Right hindlimb (tissue), 1 donor: ENCODE measurements at regions not wholly inside any gene's neighbourhood (a gene's known extent, or its start where the extent isn't known, plus 50 kb on each side); places are given as distances from the start of the nearest gene placed in this dataset.
"Not testable (repeated sequence)": the region's sequence is repeated elsewhere in the genome, so short reads cannot be mapped to it uniquely, and the experiment has no call there.

Source experiments
- DNase-seq: peaks from one replicate; pipeline ENCODE4 v3.0.0-alpha.2; 2018

DNA sequence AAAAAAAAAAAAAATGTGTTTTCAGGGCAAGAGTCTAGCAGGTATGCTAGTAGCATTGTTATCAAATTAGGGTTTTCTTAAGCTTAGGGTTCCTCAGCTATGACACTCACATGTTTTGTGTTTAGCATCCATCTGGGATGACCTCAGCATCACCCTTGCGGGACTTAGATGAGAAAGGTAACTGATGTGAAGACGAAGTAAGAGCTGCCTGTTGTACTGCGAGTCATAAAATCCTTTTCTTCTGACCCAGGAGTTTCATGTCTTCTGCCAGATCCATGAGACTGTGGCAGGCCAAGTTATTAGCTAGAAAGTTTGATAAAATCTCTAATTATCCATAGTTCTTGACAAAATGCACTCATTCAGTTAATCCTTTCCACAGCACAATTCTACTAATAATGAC is 1251.1 kb downstream of the AMY1C start:
- no peak for DNase-seq

DNA sequence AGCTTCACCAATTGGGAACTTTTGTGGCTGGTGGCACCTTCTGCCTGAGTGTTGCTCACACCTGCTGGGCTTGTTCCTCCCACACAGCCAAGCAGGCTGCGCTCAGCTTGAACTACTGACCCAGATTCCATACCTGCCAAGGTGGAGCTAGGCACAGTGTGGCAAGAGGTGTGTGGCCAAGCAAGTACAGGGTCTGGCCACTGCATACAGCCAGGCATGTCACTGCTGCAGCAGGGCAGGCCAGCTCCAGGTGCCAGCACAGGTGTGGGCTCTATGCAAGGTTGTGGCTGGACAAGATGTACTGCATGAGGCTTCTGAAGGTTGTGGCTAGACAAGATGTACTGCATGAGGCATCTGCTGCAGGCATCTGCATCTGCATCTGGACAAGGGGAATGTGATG is 1254.8 kb downstream of the AMY1C start:
- no peak for DNase-seq

DNA sequence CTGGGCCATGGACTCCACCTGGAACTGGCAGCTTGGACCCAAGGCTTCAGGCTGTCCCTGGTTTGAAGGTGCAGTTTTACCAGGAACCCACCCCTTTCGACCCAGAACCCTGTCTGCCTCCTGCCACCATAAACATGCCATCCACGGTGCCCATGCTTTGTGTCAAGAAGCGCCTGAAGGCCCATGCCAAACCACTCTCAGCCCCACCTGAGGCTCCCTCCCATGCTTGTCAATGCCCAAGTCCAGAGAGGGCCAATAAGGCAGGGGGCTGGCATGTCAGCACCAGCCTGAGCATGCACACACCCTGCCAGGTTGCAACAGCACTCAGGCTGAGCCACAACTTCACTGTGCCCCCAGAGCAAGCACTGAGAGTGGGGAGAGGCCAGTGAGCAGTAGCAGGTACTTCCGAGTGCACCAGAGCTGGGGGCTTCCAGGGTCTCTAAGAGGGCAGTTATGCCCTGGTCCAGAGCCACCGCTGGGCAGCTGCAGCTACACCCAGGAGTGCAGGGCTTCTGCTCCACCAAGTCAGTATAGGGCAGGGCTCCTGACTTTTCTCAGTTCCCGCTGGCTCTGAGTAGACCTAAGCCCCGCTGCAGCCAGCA is 1256.0 kb downstream of the AMY1C start:
- no peak for DNase-seq

DNA sequence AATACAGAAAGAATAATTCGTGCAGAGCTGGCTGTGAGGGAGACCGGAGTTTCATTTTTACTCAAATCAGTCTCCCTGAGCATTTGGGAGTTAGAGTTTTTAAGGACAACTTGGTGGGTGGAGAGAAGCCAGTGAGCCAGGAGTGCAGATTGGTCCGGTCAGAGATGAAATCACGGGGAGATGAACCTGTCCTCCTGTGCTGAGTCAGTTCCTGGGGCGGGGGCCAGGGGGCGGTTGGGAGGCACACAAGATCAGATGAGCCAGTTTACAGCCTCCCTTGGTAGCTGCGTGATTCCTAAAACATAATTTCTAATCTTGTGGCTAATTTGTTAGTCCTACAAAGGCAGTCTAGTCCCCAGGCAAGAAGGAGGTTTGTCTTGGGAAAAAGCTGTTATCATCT is 1267.9 kb downstream of the AMY1C start:
- no peak for DNase-seq

DNA sequence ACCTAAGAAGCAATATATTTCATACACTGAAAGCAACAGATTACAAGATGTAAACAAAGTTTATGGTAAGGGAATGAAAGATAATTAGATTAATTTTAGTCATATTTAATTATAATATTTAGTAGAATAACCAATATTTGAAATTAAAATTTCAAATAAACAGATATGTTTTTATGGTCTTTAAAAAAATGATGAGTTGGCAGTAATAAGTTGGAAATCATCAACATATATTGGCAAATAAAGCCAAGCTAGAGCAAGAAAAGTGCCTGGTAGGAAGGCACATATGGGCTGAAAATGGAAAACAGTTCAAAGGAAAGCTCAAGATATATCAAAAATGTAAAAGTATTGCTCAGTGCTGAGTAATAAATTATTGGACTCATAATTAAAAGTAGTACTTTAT is 1274.0 kb downstream of the AMY1C start:
- no peak for DNase-seq

DNA sequence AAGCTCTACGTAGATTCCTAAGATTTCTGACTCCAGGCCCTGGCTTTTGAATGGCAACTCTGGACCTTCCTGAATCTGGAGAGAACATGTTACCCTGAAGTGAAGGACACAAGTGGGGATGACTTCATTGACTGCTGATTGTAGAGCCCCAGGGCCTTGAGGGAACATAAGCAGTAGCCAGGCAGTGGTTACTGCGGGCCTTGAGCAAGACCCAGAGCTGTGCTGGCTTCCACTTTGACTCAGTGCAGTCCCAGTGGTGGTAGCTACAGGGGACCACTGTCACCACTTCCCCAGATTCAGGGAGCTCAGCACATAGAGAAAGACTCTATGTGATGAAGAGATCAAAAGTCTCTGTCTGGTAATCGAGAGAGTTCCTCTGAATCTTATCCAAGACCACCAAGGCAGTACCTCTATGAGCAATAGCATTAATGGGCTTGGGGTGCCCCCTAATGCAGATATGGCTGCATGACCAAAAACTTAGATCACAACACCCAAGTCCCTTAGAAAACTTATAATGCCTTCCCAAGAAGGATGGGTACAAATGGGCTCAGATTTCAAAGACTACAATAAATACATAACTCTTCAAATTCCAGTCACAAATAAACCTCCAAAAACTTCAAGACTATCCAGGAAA is 1278.3 kb downstream of the AMY1C start:
- no peak for DNase-seq

DNA sequence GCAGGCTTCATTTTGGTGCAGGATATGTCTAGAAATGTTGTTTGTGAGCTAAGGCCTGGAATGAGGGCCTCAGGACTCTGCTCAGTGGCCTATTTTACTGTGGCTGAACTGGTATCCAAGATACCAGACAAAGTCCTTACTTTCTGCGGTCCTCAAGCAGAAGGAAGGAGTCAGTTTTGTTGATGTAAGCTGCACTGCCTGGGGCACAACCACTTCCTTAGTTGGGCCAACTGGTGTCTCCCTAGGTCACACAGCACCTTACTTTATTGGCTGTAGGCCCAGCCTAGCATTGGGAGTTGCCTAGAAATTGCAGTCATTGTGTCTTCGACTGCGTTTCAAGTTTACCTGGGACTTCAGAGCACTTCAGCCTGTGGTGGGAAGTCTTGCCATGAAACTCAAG is 1322.7 kb downstream of the AMY1C start:
- no peak for DNase-seq

DNA sequence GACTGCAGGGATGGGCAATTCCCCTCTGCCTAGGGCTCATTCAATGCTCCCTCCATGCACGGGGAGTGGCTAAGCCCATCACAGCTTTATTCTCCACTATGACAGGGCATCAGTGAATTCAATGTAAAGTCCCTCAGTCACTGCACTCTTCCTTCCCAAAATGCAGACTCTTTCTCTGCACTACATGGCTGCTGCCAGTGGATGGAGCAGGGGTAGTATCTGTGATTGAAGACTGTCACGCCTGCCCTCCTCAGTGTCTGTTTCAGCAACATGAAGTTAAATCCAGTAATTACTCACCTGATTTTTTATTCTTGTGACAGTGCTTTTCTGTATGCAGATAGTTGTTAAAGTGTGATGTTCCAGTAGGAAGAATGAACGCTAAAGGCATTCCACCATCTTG is 1323.2 kb downstream of the AMY1C start:
- DNase-seq: no peak

DNA sequence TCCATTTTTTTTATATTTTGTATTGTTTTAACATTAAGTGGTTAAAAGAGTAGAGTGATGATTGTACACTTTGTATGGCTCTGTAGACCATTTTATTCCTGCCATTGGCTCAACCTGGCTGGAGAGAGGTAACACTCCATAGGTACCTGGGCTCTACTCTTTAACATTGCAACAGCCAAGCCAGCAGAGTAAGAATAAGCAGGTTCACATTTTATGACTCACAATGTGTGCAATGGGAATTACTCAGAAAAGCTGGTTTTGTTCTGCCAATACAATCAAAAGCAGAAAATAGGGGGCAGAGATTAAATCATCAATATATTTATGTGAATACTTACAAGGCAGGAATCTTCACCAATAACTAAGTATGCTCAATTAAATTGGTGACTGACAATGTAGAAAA is 1324.0 kb downstream of the AMY1C start:
- no peak for DNase-seq

DNA sequence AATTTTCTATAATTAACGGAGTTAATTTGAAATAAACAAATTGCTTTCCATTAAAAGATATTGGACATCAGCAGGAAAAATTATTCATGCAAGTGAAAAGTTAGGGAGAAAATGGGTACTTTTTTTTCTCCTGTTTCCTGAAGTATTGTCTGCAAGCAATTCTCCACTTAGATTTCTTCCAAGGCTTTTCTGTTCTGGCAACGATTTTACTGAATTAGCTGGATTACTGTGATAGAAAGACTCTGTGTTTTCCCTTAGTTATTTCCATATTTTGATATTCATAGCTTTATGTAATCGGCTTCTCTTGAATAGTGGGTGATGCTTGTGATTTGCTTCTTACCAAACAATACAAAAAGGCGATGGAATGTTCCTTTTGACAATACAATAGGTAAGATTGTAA is 1333.9 kb downstream of the AMY1C start:
- no peak for DNase-seq

DNA sequence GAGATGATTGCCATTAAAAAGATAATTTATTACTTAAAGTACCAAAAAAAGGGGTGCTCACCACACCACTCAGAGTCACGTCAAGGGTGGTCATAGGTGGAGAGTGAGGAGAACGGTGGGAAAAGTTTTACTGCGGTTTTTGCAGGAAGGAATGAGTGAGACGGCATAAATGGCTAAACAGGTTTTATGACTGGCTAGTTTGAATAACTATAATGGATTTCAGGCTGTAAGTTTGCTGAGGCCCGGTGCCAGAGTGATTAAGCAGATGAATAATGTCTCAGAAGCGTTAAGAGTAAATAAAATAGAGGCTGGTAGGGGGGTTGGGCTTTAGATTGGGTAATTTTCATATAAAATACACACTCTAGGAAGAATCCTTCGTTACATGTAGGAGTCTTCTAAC is 1337.8 kb downstream of the AMY1C start:
- DNase-seq: no peak

DNA sequence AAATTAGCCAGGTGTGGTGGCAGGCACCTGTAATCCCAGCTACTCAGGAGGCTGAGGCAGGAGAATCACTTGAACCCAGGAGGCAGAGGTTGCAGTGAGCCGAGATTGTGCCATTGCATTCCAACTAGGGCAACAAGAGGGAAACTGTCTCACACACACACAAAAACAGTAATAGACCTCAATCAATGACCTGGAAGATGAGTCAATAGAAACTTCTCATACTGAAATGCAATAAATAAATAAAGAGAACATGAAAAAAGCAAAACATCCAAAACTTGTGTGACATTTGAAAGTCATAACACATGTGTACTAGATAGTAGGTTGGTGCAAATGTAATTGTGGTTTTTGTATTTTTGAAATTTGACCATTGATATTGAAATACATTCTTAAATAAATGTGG is 1338.5 kb downstream of the AMY1C start:
- no peak for DNase-seq

DNA sequence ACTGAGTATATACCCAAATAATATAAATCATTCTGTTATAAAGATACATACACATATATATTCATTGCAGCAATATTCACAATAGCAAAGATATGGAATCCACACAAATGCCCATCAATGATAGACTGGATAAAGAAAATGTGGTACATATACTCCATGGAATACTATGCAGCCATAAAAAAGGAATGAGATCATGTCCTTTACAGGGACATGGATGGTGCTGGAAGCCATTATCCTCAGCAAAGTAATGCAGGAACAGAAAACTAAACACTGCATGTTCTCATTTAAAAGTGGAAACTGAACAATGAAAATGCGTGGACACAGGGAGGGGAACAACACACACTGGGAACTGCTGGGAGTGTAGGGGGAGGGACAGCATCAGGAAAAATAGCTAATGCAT is 1344.2 kb downstream of the AMY1C start:
- not testable (repeated sequence) for DNase-seq

DNA sequence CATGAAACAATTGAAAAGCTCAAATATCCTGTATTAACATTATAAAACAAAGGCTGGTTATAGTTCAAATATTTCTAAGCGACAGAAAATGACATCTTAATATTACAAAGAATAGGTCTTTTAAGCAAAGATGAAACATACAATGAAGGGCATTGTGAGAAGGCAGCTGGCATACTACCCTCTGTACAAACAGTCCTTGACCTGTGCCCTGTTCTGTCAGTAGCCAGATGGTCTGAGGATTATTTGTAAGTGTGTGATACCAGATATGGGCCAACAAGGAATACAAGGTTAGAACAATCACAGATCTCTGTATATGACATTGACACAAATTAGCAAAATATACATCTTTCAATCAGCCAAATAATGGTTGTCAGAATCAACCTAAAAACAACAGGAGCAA is 1350.4 kb downstream of the AMY1C start:
- no peak for DNase-seq

DNA sequence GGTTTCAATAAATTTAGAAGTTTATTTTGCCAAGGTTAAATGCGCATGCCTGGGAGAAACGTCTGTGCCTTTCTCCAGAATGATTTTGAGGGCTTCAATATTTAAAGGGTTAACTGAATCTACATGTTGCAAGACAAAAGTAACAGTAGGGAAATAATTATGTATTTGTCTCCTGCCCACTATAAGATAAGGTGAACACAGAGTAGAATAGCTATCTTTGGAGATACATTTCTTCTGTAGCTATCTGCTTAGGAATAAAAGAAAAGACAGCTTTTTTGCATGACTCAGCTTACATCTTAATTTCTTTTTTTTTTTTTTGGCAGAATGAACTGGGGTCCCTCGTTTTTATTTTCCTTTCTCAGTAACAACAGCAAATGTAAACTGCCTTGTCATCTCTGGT is 1351.6 kb downstream of the AMY1C start:
- no peak for DNase-seq

DNA sequence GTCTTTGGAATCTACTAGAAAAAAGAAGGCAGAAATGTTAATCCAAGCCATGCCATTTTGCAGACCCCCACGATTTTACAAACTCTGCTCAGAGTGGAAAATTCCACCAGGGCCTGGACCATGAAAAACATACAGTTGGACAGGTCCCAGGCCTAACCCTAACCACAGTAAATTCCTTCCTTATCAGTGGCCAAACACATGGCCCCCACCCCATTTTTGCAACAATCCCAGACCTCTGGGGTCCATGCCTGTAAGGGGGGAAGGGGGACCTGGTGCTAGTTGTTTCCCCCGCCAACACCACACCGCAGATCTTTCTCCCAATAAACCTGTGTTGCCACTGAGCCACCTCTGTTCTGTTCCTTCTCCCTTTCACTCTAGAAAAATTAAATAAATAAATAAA is 1352.7 kb downstream of the AMY1C start:
- DNase-seq: no peak

DNA sequence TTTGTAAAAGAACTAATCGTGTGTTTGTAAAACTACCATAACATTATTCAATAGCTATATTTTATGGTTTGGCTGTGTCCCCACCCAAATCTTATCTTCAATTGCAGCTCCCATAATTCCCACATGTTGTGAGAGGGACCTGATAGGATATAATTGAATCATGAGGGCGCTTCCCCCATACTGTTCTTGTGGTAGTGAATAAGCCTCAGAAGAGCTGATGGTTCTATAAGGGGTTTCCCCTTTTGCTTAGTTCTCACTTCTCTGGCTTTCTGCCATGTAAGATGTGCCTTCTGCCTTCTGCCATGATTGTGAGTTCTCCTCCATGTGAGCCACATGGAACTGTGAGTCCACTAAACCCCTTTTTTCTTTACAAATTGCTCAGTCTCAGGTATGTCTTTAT is 1372.3 kb downstream of the AMY1C start:
- no peak for DNase-seq

DNA sequence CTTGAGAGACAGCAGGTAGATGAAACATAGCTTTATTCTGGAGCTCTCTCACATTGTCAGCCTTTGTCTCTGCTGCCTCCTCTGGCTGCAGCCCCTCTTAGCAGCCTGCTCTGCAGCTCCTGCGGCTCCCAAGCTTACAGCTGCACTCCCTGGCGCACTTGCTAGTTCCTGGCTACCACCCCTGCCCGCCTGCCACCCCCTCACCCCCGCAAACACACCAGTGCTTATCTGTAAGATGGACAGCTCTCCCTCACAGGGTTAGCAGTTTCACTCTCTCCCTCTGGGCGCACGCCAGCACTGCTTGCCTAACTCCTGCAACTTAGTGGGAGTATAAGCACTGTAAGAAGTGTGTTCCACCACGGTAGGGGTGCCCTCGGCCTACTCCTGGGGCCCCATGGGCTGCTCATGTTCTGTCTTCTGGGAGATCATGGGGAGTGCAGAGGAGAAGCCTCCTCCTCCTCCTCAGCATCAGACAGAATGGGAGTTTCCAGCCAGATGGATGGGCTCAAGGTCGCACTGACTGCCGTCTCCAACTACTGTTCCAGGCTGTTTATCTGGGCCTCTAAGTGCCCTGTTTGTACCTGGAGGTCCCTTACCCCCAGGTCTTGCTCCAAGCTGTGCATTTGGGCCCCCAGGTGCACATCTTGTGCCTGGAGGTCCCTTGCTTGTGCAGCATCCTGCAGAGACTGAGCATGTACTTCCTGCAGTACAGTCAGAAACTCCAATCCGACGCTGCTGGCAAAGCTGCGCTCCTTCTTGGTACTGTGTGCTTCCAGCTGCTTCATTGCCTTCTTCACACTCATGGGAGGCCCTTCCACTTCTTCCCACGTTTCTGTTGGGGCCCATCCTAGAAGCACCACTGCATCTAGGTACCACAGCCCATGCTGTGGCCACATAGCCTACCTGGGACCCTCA is 1388.1 kb downstream of the AMY1C start:
- DNase-seq: peak; percentile 22

DNA sequence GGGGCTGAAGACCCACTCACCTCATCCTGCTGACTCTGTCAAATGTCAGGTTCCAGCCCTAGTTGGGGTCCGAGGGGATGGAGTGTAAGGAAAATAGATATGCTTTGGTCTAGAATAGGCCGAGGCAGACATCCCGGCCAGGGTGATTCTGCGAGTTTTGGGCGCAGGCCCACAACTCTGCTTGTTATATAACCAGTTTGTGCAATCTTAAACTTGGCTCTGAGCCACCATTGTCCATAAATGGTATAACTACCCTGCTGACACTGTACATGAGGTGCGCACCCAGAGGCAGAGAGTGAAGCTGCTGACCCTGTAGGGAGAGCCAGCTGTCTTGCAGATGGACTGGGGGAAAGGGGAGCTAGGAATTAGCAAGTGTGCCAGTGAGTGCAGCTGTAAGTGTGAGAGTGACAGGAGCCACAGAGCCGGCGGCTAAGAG is 1388.8 kb downstream of the AMY1C start:
- DNase-seq: no peak

DNA sequence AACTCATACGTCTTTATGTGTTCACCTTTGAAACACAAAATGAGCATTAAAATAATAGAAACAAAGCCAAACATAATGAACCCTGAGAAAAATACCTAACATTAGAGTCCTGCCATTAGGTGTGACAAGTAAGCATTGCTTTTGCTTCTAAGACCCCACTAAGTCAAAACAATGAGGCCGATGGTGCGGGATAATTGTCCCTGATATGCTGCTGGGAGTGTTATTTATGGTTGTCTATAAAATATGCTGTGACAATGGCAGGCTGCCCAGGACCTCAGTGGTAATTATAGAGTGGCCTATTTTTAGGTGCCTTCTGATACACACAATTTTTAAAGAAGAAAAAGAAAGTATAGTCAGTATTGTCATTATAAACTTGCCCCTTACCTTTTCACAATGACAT is 1423.1 kb downstream of the AMY1C start:
- no peak for DNase-seq

DNA sequence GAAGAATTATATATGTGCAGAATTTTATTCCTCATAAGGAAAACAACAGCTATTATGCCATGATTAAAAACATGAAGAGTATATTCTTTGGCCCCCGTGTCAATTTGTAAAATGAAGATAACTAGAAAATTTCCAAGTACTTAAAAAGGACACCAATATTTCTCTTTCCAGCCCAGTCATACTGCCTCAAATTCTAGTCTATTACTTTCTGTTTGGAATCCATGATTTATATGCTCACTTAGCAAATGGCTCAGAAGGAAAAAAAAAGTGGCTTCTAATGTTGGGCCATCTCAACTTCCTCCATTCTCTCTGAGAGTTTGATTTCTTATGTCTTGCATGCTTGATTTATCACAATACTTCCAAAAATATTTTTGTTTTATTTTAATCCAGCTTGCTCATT is 1431.1 kb downstream of the AMY1C start:
- no peak for DNase-seq

DNA sequence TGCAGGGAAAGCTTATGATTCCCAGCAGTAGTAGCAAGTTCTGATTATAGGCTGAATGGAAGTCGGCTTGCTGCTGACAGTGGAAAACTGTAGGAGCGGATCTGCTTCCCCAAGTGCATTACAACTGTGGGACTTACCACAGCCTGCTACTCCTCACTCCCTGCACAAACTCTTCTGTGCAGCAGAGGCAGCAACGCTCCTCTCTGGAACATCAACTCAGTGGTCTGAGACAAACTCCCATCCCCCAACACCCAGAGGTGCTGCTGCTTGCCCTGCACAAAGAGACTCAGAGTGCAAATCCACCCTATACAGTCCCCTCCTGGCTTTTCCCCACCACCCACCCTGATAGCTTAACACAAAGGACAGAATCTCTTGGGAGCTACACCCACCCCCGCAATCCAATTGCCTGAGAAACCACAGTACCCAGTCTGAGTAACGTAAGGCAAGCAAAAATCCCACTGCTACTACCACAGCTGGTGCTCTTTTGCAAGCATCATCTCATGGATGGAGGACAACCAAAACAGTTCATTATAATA is 1455.2 kb downstream of the AMY1C start:
- DNase-seq: no peak

DNA sequence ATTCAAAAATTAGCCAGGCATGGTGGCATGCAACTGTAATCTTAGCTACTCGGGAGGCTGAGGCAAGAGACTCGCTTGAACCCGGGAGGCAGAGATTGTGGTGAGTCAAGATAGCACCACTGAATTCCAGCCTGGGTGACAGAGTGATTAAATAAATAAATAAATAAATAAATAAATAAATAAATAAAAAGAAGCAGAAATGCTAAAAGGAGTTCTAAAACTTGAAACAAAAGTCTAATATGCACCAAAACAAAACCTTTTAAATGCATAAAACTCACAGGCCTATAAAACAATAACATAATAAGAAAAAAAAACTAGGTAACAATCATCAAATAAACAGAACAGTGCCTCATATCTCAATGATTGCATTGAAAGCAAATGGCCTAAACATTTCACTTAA is 1458.9 kb downstream of the AMY1C start:
- DNase-seq: no peak

DNA sequence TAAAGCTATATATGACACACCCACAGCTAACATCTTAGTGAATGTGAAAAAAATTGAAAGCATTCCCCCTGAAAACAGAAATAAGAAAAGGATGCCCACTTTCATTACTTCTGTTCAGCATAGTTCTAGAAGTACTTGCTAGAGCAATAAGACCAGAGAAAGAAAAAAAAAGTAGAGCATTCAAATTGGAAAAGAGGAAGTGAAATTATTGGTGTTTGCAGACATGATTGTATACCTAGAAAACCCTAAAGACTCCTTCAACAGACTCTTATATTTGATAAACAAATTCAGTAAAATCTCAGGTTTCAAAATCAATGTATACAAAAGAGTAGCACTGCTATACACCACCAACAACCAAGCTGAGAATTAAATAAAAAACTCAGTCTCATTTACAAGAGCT is 1461.0 kb downstream of the AMY1C start:
- no peak for DNase-seq
